ENCODE measurements at regions not wholly inside any gene's neighbourhood (a gene's known extent, or its start where the extent isn't known, plus 50 kb on each side); places are given as distances from the start of the nearest gene placed in this dataset.

- DNase-seq: no peak
These were observed 89.6 kb downstream of the CHST2 start for GRCh38 chr3:143208976-143209714.

GRCh38 chr3:143209715-143210059 lies 90.1 kb downstream of the CHST2 start:
- DNase-seq: no peak

- DNase-seq: no peak
These were observed 90.6 kb downstream of the CHST2 start for GRCh38 chr3:143210141-143210540.

GRCh38 chr3:143215059-143215458 lies 95.5 kb downstream of the CHST2 start:
- no peak for DNase-seq
